HG03097 (cell line): ENCODE measurements at regions not wholly inside any gene's neighbourhood (a gene's known extent, or its start where the extent isn't known, plus 50 kb on each side); places are given as distances from the start of the nearest gene placed in this dataset.
"Not testable (repeated sequence)": the region's sequence is repeated elsewhere in the genome, so short reads cannot be mapped to it uniquely, and the experiment has no call there.

Experiments used
- ATAC-seq: cut with Tn5 transposase; IDR thresholded peaks from one replicate; pipeline ENCODE4 v1.9.1; 2021; ENCODE audit not compliant: unreplicated experiment, low FRiP score

GRCh38 chr7:86209036-86209435 is 434.7 kb upstream of the GRM3 start:
- ATAC-seq: no peak

GRCh38 chr7:86207740-86208139 is 436.0 kb upstream of the GRM3 start:
- no peak for ATAC-seq

DNA sequence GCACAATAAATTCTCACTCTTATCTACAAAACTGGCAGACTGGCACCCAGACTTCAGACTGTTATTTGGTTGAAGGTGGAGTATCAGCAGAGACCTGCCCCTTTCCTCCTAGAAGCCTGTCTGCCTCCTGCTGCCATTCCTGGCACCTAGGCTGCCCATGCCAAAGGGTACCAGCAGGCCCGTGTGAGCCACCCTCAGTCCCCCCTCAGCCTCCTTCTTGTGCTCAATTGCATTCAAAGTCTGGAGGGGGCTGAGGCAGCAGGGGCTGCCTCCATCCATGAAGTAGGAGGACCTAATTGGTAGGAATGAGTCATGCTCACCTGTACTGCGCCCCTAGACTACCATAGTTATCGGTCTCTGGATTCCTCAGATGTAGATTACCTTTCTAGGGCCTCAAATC is 440.9 kb upstream of the GRM3 start:
- no peak for ATAC-seq

GRCh38 chr7:86201767-86202166 is 441.9 kb upstream of the GRM3 start:
- no peak for ATAC-seq

DNA sequence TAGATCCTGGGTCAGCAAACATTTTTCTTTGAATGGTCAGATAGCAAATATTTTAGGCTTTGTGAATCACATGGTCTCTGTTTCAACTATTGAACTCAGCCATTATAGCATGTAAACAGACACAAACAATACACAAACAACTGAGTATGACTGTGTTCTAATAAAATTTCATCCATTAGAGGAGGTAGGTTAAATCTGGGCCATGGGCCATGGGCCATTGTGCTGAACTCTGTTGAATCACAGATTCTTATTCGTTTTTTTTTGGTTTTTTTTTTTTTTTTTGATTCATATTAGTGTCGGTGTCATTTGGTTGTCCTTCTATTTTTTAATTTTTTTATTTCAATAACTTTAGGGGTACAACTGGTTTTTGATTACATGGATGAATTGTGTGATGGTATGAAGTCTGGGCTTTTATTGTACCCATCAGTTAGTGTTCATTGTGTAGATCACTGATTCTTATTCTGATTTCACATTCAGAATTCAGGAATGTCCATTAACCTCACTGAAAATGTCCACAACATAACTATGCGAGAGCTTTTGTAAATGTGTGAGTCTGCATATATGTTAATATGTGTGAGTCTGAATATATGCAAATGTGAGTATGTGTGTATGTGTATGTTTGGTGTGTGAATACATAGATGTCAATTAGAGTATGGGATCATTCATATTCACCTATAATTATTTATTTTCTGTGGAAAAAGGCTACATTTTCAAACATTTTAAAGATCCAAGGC is 443.7 kb upstream of the GRM3 start:
- ATAC-seq: no peak

- no peak for ATAC-seq
These were observed 453.4 kb upstream of the GRM3 start for GRCh38 chr7:86190351-86190750.

DNA sequence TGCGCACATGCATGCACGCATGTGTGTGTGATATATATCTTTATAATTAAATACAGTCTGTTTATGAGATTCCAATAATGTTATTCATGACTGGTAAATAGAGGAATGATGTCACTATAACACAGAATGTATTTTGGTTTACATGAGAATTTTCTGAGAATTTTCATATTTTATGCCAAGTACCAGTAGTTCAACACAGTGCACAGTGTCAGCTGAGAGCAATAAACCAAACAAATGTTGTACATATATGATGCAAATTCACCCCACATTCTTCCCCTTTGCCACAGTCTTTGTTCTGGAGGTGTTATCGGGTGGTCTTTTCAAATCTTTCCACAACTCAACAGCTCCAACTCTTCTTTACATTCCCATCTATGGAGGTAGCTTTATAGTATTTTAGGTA is 462.2 kb upstream of the GRM3 start:
- ATAC-seq: no peak

DNA sequence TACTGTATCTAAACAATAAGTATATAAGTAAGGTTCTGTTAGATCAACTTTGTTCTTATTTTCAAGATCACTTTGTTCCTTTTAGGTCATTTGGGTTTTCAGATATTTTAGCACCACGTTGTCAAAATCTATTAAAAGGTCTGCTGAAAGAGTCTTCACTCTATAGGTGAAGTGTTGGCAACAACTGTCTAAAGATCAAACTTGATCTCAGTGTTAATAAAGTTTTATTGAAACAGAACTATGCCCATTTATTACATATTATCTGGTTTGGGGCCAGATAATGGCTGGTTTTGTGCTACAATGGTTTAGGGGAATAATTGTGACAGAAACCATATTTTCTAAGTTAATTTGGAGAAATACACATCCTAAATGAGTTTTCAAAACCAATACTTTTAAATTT is 478.9 kb upstream of the GRM3 start:
- no peak for ATAC-seq

DNA sequence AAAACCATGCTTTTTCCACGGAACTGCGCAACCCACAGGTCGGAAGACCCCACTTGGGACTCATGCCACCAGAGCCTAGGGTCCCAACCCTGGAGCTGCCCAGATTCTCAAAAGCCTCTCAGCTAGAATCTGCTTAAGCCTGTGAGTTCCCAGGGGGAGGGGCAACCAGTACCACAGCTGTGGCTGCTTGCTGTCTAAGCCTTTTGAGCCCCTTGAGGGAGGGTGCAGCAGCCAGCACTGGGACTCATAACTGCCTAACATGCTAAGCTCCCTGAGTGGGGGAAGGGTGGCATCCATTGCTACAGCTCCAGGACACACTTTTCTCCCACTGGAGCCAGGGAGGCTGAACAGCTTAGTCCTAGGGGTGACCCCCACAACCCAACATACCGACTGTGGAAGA is 485.6 kb upstream of the GRM3 start:
- ATAC-seq: no peak

DNA sequence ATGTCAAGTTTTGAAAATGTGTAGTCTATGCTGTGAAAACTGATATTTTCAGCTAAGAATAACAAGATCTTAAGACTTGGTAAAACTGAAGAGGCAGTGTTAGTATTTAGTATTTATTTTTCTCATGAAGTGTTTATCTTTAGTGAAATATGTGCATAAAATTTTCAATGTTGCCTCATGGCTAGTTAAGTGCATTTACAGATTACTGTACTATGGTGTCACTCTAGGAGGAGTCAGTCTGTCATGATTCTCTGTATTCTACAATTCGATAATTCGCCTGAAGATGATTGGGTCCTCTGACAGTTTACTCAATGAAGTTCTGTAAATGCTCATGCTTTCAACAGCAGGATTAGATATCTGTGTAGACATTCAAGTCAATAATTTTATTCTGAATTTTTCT is 488.1 kb upstream of the GRM3 start:
- ATAC-seq: no peak

DNA sequence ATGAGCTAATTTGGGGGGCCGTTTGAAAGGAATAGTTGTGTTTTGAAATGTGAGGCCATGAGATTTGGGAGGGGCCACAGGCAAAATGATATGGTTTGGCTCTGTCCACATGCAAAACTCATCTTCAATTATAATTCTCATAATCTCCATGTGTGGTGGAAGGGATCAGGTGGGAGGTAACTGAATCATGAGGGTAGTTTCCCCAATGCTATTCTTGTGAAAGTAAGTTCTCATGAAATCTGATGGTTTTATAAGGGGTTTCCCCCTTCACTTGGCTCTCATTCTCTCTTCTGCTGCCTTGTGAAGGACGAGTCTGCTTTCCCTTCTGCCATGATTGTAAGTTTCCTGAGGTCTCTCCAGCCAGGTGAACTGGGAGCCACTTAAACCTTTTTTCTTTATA is 490.8 kb upstream of the GRM3 start:
- ATAC-seq: no peak

- no peak for ATAC-seq
These were observed 494.6 kb upstream of the GRM3 start for GRCh38 chr7:86149024-86149665.

- ATAC-seq: no peak
These were observed 495.2 kb upstream of the GRM3 start for GRCh38 chr7:86148501-86148900.

DNA sequence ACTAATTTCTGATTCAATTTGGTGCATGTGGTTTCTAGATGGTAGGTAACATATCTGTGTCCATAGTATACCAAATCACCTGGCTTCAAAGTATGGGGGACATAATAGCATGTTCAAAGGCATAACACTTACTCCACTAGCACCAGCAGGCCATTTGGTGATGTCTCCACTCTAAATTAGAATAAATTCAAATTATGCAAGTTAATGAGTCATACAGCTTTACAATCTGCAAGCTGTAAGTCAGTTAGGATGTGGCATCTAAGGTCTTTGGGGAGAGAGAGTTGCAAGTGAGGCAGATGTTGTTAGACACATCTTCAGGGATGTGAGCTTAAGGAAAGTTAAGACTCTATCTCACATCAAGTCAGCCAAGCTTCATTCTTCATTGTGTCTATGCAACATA is 506.4 kb upstream of the GRM3 start:
- no peak for ATAC-seq

DNA sequence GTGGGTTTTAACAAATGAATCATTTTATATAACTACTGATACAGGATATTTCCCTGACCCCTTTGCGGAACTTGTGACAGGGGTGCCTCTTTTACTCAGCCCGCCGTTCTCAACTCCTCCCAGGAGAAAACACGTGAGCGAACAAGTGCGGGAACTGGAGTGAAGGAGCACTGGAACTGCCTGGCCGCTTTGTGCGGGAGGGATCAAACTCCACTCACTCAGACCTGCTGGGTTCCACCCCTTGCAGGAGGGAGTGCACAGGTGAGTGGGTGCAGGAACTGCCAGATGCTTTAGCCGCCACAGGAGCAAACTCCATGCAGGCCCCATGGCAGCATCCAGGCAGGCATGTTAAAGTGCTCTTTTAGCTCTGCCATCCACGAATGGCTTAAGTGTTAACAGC is 513.4 kb upstream of the GRM3 start:
- ATAC-seq: no peak

DNA sequence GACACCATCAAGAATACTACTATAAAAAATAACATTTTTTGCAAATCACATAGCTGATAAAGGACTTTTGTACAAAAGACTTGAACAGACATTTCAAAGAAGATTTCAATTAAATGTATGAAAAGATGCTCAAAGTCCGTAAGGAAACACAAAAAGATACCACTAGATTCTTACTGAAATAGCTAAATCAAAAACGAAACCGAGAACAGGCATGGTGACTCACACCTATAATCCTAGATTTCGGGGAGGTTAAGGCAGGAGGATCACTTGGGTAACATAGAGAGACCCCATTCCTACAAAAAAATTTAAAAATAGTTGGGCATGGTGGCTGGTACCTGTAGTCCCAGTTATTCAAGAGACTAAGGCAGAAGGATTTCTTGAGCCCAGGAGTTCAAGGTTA is 520.2 kb upstream of the GRM3 start:
- ATAC-seq: no peak

- ATAC-seq: no peak
These were observed 549.5 kb upstream of the GRM3 start for GRCh38 chr7:86094166-86094669.

- ATAC-seq: no peak
These were observed 552.3 kb upstream of the GRM3 start for GRCh38 chr7:86091369-86091768.

- ATAC-seq: no peak
These were observed 554.3 kb upstream of the GRM3 start for GRCh38 chr7:86089455-86089854.

- ATAC-seq: not testable (repeated sequence)
These were observed 579.1 kb upstream of the GRM3 start for GRCh38 chr7:86064572-86064971.

DNA sequence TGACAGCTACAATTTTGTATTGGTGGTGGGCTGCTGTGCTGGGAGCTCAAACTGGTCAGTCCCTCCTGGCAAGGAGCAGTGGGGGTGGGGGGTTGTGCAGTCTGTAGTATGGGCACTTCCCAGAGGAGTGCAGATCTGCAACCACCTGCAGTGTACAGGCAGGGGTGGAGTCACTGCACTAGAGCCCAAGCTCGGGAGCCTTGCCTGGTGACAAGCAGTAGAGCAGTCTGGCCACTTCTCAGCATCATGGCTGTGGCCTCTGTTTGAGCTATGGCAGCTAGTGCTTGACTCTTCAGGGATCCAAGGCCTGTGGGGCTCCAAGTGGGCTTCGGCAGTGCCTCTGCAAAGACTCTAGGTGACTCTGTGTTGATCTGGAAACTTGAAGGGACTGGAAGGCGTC is 585.1 kb upstream of the GRM3 start:
- ATAC-seq: no peak

- ATAC-seq: no peak
These were observed 592.8 kb upstream of the GRM3 start for GRCh38 chr7:86050918-86051317.
